GM12892 (cell line): ENCODE measurements at regions not wholly inside any gene's neighbourhood (a gene's known extent, or its start where the extent isn't known, plus 50 kb on each side); places are given as distances from the start of the nearest gene placed in this dataset.

Experiments used
- POLR2A ChIP-seq: IDR thresholded peaks from 2 replicates; pipeline ENCODE4 v1.6.1; 2011; ENCODE audit warnings: low read depth, low read length, control low read depth
- POLR2AphosphoS5 ChIP-seq: IDR thresholded peaks from 2 replicates; pipeline ENCODE4 v1.6.1; 2011; ENCODE audit warnings: low read depth, low read length, control low read depth
- TAF1 ChIP-seq: IDR thresholded peaks from 2 replicates; pipeline ENCODE4 v1.6.1; 2011; ENCODE audit warnings: low read depth, mild to moderate bottlenecking, control low read depth, low read length, borderline replicate concordance

GRCh38 chr11:104823657-104824056 is 74.6 kb downstream of the CASP12 start:
- TF ChIP-seq POLR2A (no peak), POLR2AphosphoS5 (no peak), TAF1 (no peak)
